Endothelial cell of umbilical vein (primary cell): ENCODE measurements at regions not wholly inside any gene's neighbourhood (a gene's known extent, or its start where the extent isn't known, plus 50 kb on each side); places are given as distances from the start of the nearest gene placed in this dataset.

ENCODE experiments used
- BruUV-seq: library from RNA; stranded (reverse); fragments of 400-500 nt; replicated peaks from 2 replicates; lab custom pipeline; 2021; lab: Mats Ljungman, UMichigan
- CTCF ChIA-PET: fragments of 300-600, 350-600 bp; sonication (Branson Sonifier 250); formaldehyde crosslinking; loops from one replicate; lab custom pipeline; 2021; ENCODE audit warnings: antibody characterized with exemption, inconsistent platforms; lab: Charles Lee
- POLR2A ChIA-PET: fragments of 300-600, 350-600 bp; sonication (Branson Sonifier 250); formaldehyde crosslinking; loops from one replicate; lab custom pipeline; 2021; ENCODE audit warnings: antibody characterized with exemption, inconsistent platforms; lab: Charles Lee
- DNase-seq: peaks from one replicate; pipeline ENCODE4 v3.0.0-alpha.2; 2011; ENCODE audit warnings: low read depth, low spot score
- FAIRE-seq: peaks from 2 replicates; lab custom pipeline; 2011; peaks lifted over from hg19 to GRCh38; lab: Jason Lieb, UNC
- H2AFZ ChIP-seq: 2 replicates; pipeline ENCODE4 v1.6.0; 2012; ENCODE audit warnings: low read depth, low read length, control low read depth, inconsistent platforms
- H3K27ac ChIP-seq: 2 replicates; pipeline ENCODE4 v1.5.1; 2011; ENCODE audit warnings: low read depth, mild to moderate bottlenecking, control low read depth, low read length, moderate library complexity; ENCODE audit not compliant: insufficient read depth
- H3K27me3 ChIP-seq, 2 experiments: 2 replicates each; pipeline versions ENCODE4 v1.6.0 to v1.6.1; 2011; ENCODE audit warnings: low read length in 2 of 2, mixed read lengths in 1 of 2; ENCODE audit not compliant: control insufficient read depth in 2 of 2, insufficient read depth in 2 of 2
- H3K36me3 ChIP-seq, 2 experiments: 2 replicates in 1 of 2; 3 replicates in 1 of 2; pipeline ENCODE4 v1.5.1; 2011; ENCODE audit warnings: low read length in 2 of 2, mild to moderate bottlenecking in 1 of 2, moderate library complexity in 1 of 2; ENCODE audit not compliant: control insufficient read depth in 2 of 2, insufficient read depth in 2 of 2; ENCODE audit errors: extremely low read depth in 1 of 2
- H3K4me1 ChIP-seq: 3 replicates; pipeline ENCODE4 v1.5.1; 2011; ENCODE audit warnings: mild to moderate bottlenecking, low read length; ENCODE audit not compliant: control insufficient read depth, insufficient read depth; ENCODE audit errors: extremely low read depth
- H3K4me2 ChIP-seq: 2 replicates; pipeline ENCODE4 v1.6.1; 2011; ENCODE audit warnings: low read length, control low read depth, mixed read lengths; ENCODE audit not compliant: insufficient read depth
- H3K4me3 ChIP-seq, 3 experiments: fragments of 200-600 bp in 1 of 3; sonication (generic), shearing (Covaris generic) in 1 of 3; replicated peaks in 1 of 3; 2 replicates each; pipeline ENCODE4 v1.5.1; 2011 to 2016; ENCODE audit warnings: control low read depth in 3 of 3, low read length in 3 of 3, mild to moderate bottlenecking in 2 of 3, inconsistent platforms in 1 of 3, low read depth in 1 of 3, moderate library complexity in 1 of 3; ENCODE audit not compliant: insufficient read depth in 1 of 3
- H3K79me2 ChIP-seq: 2 replicates; pipeline ENCODE4 v1.6.0; 2012; ENCODE audit warnings: low read length, inconsistent platforms; ENCODE audit not compliant: control insufficient read depth, insufficient read depth
- H3K9ac ChIP-seq: replicated peaks from 2 replicates; pipeline ENCODE3; 2011; ENCODE audit warnings: low read length, control low read depth; ENCODE audit not compliant: insufficient read depth; ENCODE audit errors: extremely low read depth
- H3K9me1 ChIP-seq: replicated peaks from 3 replicates; pipeline ENCODE4 v1.6.0; 2011; ENCODE audit warnings: mild to moderate bottlenecking, low read length; ENCODE audit not compliant: control insufficient read depth, insufficient read depth; ENCODE audit errors: extremely low read depth
- H3K9me3 ChIP-seq: replicated peaks from 2 replicates; pipeline ENCODE4 v1.5.1; 2012; ENCODE audit warnings: low read length, inconsistent platforms; ENCODE audit not compliant: control insufficient read depth, insufficient read depth
- H4K20me1 ChIP-seq: replicated peaks from 2 replicates; pipeline ENCODE3; 2011; ENCODE audit warnings: mild to moderate bottlenecking, low read length; ENCODE audit not compliant: control insufficient read depth, insufficient read depth; ENCODE audit errors: extremely low read depth
- CTCF ChIP-seq, 2 donors: IDR thresholded peaks; 1 replicate in 1 of 2; 2 replicates in 1 of 2; pipeline ENCODE4 v1.5.1; 2011; ENCODE audit warnings: low read length in 2 of 2, mild to moderate bottlenecking in 2 of 2, moderate library complexity in 2 of 2, control low read depth in 1 of 2, inconsistent platforms in 1 of 2, low read depth in 1 of 2; ENCODE audit not compliant: insufficient read depth in 1 of 2; ENCODE audit errors: extremely low read depth in 1 of 2
- EZH2 ChIP-seq: IDR thresholded peaks from 2 replicates; pipeline ENCODE4 v1.6.1; 2012; ENCODE audit warnings: borderline replicate concordance, low read depth, mild to moderate bottlenecking, moderate library complexity, low read length, inconsistent platforms; ENCODE audit not compliant: severe bottlenecking
- FOS ChIP-seq: IDR thresholded peaks from 2 replicates; pipeline ENCODE4 v1.6.1; 2011; ENCODE audit warnings: mild to moderate bottlenecking, low read length, moderate library complexity, borderline replicate concordance; ENCODE audit not compliant: insufficient read depth
- GATA2 ChIP-seq: IDR thresholded peaks from 2 replicates; pipeline ENCODE4 v1.7.0; 2011; ENCODE audit warnings: low read depth, mild to moderate bottlenecking, moderate library complexity, mixed read lengths, low read length; ENCODE audit not compliant: insufficient read length, insufficient read depth
- JUN ChIP-seq: IDR thresholded peaks from 2 replicates; pipeline ENCODE4 v1.6.1; 2011; ENCODE audit warnings: borderline replicate concordance, low read depth; ENCODE audit not compliant: insufficient read length, insufficient read depth
- MAX ChIP-seq: IDR thresholded peaks from 2 replicates; pipeline ENCODE4 v1.6.1; 2011; ENCODE audit not compliant: insufficient read depth, insufficient read length
- MYC ChIP-seq: IDR thresholded peaks from one replicate; pipeline ENCODE4 v1.6.1; 2011; ENCODE audit warnings: mild to moderate bottlenecking, low read depth, low read length
- POLR2A ChIP-seq: IDR thresholded peaks from 2 replicates; pipeline ENCODE4 v1.6.1; 2012; ENCODE audit warnings: low read depth, mild to moderate bottlenecking, control low read depth, low read length
- POLR2AphosphoS5 ChIP-seq: IDR thresholded peaks from 2 replicates; pipeline ENCODE4 v1.6.1; 2012; ENCODE audit warnings: low read depth, mild to moderate bottlenecking, control low read depth, low read length, moderate library complexity; ENCODE audit not compliant: insufficient read depth
- dilution Hi-C: fragments of 300-500 bp; cut with MboI; formaldehyde crosslinking; loops from one replicate; pipeline ENCODE4 v1.15.0; 2019; ENCODE audit warnings: low sequenced_read_pairs; ENCODE audit not compliant: extremely low pct_ligation_motif_present
- intact Hi-C: fragments of 100-400 bp; cut with micrococcal nuclease; formaldehyde crosslinking; loops from one replicate; pipeline ENCODE4 v1.10.0; 2022

DNA sequence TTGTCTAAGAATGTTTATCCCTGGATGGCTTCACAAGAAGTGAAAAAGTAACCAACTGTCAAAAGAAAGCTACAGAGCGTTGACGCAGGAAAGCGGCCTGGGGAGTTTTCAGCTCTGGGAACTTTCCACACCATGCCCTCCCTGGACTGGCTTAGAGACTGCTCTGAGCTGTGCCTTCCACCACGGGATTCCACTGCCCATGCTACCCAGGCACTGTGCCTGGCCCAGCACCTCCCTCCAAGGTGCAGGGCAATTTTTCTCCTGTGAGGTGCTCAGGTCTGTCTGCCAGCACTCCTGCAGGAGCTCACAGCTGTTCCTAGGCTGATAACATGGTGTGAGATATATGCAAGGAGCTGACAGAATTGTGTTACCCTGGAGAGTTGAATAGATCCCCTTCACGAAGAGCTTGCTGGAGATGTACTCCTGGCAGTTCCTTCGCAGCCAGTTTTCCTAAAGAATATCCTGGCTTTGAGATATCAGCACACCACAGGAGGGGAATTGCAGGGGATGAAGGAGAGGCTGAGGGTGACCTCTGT lies 258.3 kb upstream of the B3GAT1 start:
- FAIRE-seq: no peak
- no TSS peak for BruUV-seq
- TF ChIP-seq EZH2: no peak
- no peak for TF ChIP-seq JUN

GRCh38 chr11:134669796-134670195 lies 257.8 kb upstream of the B3GAT1 start:
- Histone ChIP-seq H3K4me1 (no peaks in the 10 kb centered on the region), H3K36me3 (no peaks in the 10 kb centered on the region), H4K20me1 (no peaks in the 10 kb centered on the region), H3K4me2 (no peak overlapping the region), H3K4me3 (no peak overlapping the region), H3K27me3 (no peaks in the 10 kb centered on the region), H3K9me3 (peaks cover 2% of the 10 kb centered on the region), H3K9me1 (no peaks in the 10 kb centered on the region), H2AFZ (no peak overlapping the region), H3K27ac (no peak overlapping the region), H3K79me2 (no peaks in the 10 kb centered on the region), H3K9ac (no peak overlapping the region)
- intact Hi-C loops: no loop called here
- ChIA-PET POLR2A (no interaction called here), CTCF (no interaction called here)
- DNase-seq: no peak
- TF ChIP-seq MAX (no peak), CTCF (IDR thresholded peaks at IDR 0.05; ENCODE audit: extremely low read depth in 1 of 2, insufficient read depth in 1 of 2, low read depth in 1 of 2, low read length in 2 of 2) (no peak), POLR2A (no peak), EZH2 (no peak), JUN (no peak), GATA2 (no peak), POLR2AphosphoS5 (no peak), MYC (no peak), FOS (no peak)
- BruUV-seq: no TSS peak
- FAIRE-seq: no peak
- dilution Hi-C loops: no loop called here

More for the DNA sequence above, 258.3 kb upstream of the B3GAT1 start:
- CTCF ChIA-PET: no interaction called here
- H3K9me3 ChIP-seq: peaks cover 2% of the 10 kb centered on the region
- H3K4me1 ChIP-seq: no peaks in the 10 kb centered on the region
- no peak overlapping the region for H3K9ac ChIP-seq
- H2AFZ ChIP-seq: no peak overlapping the region
- no peak overlapping the region for H3K4me3 ChIP-seq
- intact Hi-C loops (no loop called here), dilution Hi-C loops (no loop called here)
- H4K20me1 ChIP-seq: no peaks in the 10 kb centered on the region
- H3K27ac ChIP-seq: no peak overlapping the region
- POLR2A ChIA-PET: no interaction called here
- H3K9me1 ChIP-seq: no peaks in the 10 kb centered on the region
- no peak overlapping the region for H3K4me2 ChIP-seq
- no peaks in the 10 kb centered on the region for H3K36me3 ChIP-seq
- DNase-seq: no peak
- H3K79me2 ChIP-seq: no peaks in the 10 kb centered on the region
- no peaks in the 10 kb centered on the region for H3K27me3 ChIP-seq
